DMS 273 (cell line): ENCODE measurements at regions not wholly inside any gene's neighbourhood (a gene's known extent, or its start where the extent isn't known, plus 50 kb on each side); places are given as distances from the start of the nearest gene placed in this dataset.
"Not testable (repeated sequence)": the region's sequence is repeated elsewhere in the genome, so short reads cannot be mapped to it uniquely, and the experiment has no call there.

Experiments used
- DNase-seq: peaks from one replicate; lab custom pipeline; 2025; ENCODE audit not compliant: unreplicated experiment; lab: John Stamatoyannopoulos, UW

DNA sequence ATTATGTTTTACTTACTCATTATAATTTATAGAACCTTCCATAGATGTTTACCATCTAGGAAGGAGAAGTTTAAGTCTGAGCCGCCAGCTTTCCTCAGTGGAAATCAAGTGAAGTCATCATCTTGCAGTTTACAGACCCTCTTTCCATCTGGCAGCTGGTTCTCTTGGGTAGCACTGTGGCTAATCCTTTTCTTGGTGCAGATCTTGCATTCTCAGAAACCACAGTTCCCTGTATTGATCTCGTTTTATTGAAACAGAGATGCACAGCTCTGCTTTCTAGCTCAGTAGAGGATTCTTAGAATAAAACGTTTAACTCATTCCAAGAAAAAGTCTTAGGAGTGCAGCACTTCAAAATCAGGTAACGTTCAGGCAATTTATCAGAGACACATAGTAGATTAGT is 1154.7 kb downstream of the FOXD4L5 start:
- not testable (repeated sequence) for DNase-seq

DNA sequence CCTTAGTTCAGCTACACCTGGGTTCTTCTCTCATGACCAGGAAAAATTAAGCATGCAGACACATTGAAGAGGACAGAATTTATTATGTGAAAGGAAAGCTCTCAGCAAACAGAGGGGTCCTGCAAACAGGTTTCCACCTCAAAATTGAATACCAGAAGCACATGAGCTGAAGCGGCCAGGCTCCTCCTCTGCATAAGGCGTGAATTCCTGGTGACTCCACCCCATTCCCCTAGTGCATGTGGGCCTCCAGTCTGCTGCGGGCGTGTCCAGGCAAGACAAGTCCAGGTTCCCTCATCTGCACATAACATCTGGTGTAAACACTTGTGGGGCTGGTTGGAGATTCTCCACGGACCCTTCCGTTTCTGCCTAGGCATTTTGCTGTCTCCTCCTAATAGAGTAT is 1156.4 kb downstream of the FOXD4L5 start:
- DNase-seq: peak; percentile 3

DNA sequence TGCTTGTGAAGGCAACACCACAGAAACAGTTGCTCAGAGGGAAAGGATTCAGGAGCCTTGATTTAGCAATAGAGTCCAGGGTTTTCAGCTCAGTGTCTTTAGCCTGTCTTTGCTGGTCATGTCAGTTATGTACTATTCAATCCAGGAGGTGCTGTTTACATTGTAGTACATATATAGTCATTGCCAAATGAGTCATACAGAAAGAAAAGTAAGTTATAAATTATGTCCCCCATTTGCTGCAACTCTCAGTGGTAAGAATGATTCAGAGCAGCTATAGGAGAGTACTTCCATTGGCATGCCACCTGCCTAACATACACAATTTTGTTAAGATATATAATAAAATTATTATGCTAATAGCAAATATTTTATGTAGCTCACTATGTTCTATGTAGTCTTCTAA is 1163.4 kb downstream of the FOXD4L5 start:
- not testable (repeated sequence) for DNase-seq

DNA sequence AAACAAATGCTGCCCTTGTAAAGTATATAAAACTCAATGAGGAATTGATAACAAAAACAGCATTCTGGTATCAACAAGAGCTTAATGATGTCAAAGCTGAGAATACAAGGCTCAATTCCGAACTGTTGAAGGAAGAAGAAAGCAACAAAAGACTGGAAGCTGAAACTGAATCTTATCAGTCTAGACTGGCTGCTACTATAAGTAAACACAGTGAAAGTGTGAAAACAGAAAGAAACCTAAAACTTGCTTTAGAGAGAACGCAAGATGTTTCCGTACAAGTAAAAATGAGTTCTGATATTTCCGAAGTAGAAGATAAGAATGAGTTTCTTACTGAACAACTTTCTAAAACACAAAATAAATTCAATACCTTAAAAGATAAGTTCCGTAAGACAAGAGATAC is 1167.7 kb downstream of the FOXD4L5 start:
- DNase-seq: not testable (repeated sequence)

DNA sequence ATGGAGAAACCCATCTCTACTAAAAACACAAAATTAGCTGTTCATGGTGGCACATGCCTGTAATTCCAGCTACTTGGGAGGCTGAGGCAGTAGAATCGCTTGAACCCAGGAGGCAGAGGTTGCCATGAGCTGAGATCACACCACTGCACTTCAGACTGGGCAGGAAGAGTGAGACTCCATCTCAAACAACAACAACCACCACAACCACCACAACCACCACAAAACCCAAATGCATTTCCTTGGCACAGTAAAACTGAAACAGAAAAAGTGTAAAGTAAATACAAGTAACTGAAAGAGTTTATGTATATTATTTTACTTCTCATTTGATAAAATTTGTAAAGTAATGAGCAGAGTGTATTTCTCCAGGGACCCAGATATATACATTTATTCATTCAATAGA is 1177.1 kb downstream of the FOXD4L5 start:
- not testable (repeated sequence) for DNase-seq

DNA sequence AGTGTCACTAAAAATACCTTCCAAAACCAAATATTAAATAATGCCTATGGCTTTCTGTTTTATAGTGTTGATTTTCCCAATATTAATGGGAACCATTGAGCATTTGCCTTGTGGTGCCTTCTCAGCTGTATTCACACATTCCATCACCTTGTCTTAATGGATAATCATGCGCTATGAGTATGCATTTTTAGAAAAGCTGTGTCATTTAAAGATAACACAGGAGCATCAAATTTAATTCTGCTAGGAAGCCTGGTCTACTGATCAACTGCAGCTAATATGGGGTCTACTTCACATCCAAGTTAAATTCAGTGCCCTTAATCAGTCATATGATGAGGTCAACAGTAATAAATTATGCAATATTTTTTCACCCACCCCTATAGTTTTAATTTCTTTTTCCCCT is 1177.8 kb downstream of the FOXD4L5 start:
- DNase-seq: not testable (repeated sequence)

DNA sequence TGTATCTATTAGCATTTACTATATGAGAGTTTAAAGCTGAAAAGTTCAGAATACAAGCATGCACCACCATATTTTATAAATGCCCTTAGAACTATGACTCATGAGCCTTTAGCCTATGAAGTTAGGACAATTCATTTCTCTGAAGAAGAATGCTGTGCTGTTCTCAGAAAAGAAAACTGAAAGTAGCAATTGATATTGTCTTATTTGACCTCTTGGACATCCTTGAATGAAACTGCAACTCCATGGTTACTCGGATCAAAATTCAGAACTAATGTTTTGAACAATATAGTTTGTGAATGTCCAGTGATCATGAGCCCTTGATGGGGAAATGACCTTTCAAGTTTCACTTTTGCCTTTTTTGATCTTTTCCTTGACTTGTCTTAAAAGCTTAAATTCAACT is 1179.8 kb downstream of the FOXD4L5 start:
- not testable (repeated sequence) for DNase-seq

DNA sequence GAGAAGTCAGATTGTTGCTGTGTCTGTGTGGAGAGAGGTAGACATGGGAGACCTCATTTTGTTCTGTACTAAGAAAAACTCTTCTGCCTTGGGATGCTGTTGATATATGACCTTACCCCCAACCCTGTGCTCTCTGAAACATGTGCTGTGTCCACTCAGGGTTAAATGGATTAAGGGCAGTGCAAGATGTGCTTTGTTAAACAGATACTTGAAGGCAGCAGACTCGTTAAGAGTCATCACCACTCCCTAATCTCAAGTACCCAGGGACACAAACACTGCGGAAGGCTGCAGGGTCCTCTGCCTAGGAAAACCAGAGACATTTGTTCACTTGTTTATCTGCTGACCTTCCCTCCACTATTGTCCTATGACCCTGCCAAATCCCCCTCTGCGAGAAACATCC is 1183.5 kb downstream of the FOXD4L5 start:
- not testable (repeated sequence) for DNase-seq

DNA sequence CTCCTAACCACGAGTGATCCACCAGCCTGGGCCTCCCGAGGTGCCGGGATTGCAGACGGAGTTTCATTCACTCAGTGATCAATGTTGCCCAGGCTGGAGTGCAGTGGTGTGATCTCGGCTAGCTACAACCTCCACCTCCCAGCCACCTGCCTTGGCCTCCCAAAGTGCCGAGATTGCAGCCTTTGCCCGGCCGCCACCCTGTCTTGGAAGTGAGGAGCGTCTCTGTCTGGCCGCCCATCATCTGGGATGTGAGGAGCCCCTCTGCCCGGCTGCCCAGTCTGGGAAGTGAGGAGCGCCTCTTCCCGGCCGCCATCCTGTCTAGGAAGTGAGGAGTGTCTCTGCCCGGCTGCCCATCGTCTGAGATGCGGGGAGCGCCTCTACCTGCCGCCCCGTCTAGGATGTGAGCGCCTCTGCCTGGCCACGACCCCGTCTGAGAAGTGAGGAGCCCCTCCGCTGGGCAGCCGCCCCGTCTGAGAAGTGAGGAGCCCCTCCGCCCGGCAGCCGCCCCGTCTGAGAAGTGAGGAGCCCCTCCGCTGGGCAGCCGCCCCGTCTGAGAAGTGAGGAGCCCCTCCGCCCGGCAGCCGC is 1184.3 kb downstream of the FOXD4L5 start:
- DNase-seq: not testable (repeated sequence)

DNA sequence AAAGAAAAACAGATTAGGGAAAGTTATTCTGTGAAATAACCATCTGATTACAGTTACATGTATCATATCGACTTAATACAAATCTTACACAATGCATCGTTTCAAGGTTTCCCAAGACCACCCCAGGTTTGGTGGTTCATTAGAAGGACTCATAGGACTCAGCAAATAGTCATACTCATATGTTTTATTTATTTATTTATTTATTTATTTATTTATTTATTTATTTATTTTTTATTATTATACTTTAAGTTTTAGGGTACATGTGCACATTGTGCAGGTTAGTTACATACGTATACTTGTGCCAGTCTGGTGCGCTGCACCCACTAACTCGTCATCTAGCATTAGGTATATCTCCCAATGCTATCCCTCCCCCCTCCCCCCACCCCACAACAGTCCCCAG is 1199.0 kb downstream of the FOXD4L5 start:
- DNase-seq: not testable (repeated sequence)

DNA sequence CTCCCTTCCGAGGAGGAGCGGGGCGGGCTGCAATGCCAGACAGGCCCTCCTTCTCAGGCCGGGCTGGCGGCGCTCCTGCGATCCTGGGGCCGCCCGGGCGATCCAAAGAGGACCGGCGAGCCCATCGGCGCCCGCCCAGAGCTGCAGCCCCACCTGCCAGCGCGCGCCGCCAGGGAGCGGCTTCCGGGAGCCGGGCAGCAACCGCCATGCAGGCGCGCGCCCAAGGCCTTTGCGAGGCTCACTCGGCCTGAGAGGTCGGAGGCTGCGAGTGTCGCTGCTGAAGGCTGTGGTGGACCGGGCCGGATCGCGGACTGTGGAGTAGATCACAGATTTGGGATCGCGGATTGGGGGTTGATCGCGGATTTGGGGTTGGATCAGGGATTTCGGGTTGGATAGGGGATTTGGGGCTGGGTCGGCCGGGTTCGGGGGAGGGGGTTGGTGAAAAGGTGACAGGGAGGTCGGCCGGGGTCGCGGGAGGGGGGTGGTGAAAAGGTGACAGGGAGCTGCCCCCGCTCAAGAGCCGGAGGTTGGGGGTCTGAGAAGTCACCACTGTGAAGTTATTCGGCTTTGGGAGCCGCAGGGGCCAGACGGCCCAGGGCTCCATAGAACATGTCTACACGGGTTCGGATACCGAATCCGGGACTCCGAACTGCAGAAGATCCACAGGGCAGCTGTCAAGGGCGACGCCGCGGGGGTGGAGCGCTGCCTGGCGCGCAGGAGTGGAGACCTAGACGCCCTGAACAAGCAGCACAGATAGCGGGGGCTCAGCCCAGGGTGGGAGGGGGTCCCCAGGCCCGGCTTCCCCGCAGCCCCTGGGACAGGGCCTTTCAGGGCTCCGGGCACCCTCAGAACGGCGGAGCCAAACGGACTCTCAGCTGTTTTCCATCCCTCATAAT is 1213.4 kb downstream of the FOXD4L5 start:
- DNase-seq: not testable (repeated sequence)

DNA sequence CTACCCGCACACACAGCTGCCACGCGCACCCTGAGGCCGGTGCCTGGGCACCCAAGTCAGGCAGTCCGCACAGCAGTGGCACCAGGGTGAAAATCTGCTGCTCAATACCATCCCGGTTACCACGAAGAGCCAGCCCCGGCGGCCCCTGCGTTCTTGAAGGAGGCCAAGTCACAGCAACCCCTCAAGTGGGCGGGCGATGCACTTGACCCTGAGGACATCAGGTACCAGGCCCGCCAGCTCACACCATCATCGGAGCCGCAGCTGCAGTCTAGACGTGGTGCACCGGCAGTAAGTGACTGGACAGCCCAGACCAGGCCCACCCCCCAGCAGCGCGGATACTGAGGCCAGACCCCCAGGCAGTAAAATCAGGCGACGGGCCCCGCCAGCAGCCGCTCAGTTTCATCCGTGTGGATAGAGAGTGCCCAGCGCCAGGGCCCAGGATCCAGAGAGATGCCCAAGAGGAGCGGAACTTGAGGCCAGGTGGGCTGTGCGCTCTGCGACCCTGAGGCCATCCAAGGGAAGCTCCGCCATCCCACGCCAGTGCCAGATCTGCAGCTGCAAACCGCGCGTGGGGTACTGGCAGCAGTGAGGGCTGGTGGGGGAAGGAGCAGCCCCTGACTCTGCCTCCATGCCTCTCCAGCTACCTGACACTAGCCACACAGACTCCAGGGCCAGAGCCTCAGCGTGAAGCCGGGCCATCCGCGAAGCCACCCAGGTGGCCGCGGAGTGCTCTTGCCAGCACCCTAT is 1214.2 kb downstream of the FOXD4L5 start:
- DNase-seq: not testable (repeated sequence)

DNA sequence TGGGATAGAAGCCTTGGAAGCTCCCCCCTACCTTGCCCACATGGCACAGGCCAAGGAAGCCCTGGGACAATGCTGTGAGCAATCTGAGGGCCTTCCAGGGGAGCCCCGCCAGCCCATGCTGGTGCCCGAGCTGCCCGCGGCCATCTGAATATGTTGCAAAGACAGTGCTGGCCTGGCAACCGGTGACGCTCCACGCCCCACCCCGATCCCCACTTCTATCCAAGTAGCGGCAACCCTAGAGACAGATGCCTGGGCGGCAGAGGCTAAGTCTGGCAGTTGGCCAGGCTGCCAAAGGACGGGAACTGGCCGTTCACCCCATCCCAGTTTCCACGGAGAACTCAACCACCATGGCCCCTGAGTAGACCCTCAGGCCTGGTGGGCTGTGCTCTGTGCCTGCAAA is 1214.9 kb downstream of the FOXD4L5 start:
- DNase-seq: not testable (repeated sequence)

DNA sequence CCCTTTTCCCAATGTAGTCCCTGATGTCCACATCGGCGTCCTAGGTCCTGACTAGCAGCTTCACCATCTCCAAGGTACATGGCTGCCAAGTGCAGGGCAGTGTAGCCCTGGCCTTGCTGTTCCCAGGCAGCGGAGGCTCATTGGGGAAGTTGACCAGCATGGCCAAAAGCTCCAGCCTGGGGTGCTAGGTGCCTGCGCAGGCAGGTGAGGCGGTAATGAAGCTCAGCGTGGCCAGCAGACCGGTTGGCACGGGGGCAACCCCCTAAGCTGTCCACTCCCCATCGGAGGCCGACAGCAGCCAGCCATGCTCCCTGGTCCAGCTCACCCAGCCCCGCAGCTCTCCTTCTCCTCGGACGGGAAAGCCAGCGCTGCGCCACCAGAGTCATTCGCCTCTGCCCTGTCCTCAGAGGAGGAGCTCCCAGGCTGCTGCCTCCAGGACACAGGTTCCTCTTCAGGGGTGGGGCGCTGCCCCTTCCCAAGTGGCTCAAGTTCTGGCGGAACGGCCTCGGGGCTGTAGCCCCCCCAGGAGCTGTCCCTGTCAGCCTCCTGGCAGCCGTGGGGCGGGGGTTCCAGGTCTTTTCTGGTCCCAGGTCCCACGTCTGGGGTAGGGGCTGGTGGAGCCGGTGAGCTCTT is 1218.2 kb downstream of the FOXD4L5 start:
- no peak for DNase-seq

DNA sequence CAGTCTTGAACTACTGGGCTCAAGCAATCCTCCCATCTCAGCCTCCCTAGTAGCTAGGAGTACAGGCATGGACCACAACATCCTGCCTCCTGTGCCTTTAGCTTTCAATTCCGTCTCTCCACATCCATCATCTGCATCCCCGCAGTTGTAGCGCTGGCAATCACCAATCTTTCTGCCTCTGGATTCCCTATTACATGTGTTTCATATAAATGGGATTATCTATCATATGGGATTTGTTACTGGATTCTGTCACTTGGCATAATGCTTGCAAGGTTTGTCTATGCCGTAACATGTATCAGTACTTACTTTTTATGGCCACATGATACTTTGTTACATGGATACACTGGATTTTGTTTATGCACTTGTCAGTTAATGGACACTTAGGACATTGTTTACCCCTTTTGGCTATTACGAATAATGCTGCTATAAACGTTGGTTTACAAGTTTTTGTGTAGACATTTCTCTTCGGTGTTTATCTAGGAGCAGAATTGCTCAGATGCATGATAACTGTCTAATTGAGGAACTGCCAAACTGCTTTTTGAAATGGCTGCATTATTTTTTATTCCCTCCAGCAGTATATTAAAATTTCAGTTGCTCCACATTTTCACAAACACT is 1223.9 kb downstream of the FOXD4L5 start:
- no peak for DNase-seq

DNA sequence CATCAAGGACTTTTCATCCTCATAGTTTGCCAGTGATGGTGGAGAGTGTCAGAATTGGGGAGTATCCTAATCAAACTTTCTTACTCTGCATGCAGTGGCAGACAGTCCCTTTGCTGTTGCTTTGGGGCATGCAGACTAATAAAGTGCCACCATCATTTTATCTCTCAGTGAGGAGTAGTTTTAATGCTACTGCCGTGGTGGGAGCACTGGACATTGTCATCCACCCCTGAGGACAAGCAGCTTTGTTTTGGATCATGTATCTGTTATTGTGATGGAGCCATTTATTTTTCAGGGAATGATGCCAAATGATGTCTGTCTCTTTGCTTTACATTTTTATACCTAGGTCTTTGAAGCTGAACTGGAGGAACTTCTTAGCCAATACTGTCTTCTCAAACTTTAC is 1226.9 kb downstream of the FOXD4L5 start:
- DNase-seq: not testable (repeated sequence)

DNA sequence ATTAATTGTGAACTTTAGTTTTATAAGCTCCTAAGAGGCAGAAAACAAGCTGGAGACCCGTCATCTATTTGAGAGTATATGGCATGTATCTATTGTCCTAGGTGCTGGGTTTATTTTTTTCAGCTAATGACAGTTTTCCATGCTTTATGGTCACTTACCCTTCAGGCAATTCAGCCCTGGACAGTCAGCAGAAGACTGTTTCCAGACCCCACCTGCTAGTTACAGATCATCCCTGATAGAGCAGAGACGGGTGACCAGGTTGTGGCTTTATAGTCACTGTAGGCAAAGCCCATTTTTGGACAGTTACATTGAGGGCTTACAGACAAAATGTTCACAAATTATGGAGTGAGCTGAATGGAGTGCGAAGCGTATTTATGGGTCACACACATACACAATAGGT is 1227.5 kb downstream of the FOXD4L5 start:
- no peak for DNase-seq

DNA sequence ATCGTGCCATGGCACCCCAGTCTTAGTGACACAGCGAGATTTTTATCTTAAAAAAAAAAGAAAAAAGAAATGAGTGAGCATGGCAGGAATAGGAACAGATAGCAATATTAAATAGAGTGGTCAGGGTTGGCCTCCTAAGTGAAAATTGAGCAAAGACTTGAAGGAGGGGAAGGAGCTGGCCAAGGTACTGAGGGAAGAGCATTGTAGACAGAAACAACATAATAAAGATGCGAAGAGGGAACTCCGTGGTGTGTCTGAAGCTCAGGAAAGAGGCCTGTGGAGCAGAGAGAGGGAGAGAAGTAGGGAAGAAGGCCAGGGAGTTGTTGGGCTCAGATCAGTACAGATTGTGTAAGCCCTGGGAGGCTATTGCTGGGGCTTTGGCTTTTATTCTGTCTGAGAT is 1256.1 kb downstream of the FOXD4L5 start:
- DNase-seq: not testable (repeated sequence)

DNA sequence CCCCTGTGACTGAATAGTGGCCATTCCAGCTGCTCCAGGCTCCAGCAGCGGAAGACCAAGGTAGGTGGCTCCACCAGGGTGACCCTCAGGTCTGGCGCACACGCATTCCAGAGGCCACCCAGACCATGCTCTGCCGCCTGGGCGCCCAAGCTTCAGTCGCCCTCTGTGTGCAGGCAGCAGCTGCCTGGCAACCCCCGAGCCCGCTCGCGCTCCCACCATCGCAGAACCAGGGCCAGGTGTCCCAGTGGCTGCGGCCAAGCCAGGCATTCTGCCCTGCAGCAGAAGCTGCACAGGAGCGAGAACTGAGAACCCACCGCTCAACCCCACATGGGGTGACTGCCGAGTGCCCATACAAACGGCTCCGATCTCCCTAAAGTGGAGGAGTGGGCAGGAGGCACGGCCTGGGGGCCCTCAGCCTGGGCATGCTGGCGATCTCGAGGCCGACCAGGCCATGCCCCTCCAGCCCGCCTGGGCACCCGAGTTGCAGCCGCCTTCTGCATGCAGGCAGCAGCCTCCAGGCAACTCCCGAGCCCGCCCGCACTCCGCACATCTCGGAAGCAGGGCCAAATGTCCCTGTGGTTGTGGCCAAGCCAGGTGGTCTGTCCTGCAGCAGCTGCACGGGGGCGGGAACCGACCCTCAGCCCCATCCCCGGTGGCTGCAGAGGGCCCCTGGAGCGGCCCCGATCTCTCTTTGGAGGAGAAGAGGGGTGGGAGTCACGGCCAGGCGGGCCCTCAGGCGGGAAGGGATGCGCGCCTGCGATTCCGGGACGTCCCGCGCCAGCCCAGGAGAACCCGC is 1264.1 kb downstream of the FOXD4L5 start:
- not testable (repeated sequence) for DNase-seq

DNA sequence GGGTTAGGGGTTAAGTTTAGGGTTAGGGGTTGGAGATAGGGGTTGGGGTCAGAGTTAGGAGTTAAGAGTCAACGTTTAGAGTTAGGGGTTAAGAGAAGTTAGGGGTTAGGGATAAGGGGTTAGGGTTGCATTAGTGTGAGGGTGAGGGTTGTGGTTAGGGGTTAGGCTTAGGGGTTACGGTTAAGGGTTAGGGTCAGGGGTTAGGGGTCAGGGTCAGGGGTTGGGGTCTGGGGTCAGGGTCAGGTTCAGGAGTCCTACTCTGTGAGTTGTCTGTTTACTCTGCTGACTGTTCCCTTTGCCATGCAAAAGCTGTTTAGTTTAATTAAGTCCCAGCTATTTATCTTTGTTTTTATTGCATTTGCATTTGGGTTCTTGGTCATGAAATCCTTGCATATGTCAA is 1267.3 kb downstream of the FOXD4L5 start:
- DNase-seq: not testable (repeated sequence)
